ENCODE measurements at regions not wholly inside any gene's neighbourhood (a gene's known extent, or its start where the extent isn't known, plus 50 kb on each side); places are given as distances from the start of the nearest gene placed in this dataset.

GRCh38 chr6:43939281-43940070 lies 169.5 kb downstream of the VEGFA start (continued):
- TF ChIP-seq, protein P1, sequence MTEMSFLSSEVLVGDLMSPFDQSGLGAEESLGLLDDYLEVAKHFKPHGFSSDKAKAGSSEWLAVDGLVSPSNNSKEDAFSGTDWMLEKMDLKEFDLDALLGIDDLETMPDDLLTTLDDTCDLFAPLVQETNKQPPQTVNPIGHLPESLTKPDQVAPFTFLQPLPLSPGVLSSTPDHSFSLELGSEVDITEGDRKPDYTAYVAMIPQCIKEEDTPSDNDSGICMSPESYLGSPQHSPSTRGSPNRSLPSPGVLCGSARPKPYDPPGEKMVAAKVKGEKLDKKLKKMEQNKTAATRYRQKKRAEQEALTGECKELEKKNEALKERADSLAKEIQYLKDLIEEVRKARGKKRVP (CRISPR knock-in tag; IDR thresholded peaks at IDR 0.05): no peak

- no peak overlapping the region for H3K9ac ChIP-seq (ENCODE audit: insufficient read depth, low read depth, low read length)
- 51% methylated on average over 18 of the region's 18 CpGs for WGBS (ENCODE audit: low lambda C conversion rate)
- no peaks in the 10 kb centered on the region for H3K79me2 ChIP-seq (ENCODE audit: insufficient read depth, low read length)
- no peak for ATAC-seq
- peaks cover 18 to 66% of the 10 kb centered on the region in 2 experiments for H3K27me3 ChIP-seq (ENCODE audit: control insufficient read depth in 1 of 2, insufficient read depth in 2 of 2, low read length in 2 of 2)
- intact Hi-C loops (cut with micrococcal nuclease; ENCODE audit: unreplicated experiment) (no loop called here), in situ Hi-C loops (cut with HindIII; ENCODE audit: extremely low pct_ligation_motif_present, low pct_unique_long_range_greater_than_20kb) (no loop called here)
- DNase-seq (ENCODE audit: low spot score): no peak
- no TSS peak for BruUV-seq (replicated peaks)
- no peak overlapping the region for H3K4me3 ChIP-seq (replicated peaks in 1 of 3; ENCODE audit: insufficient read depth in 1 of 3, low read depth in 2 of 3, low read length in 3 of 3)
- POLR2A ChIA-PET: interaction anchor here (0.7 to 1.1 kb wide), 3 partner anchors 11 to 132 kb away, joined by 3 read pairs; no protein-coding TSS in a partner anchor
- no peak for FAIRE-seq
- no peak overlapping the region for H3K27ac ChIP-seq (ENCODE audit: extremely low read length, insufficient read depth, low read length)
- CTCF ChIA-PET (ENCODE audit: low intra/inter-chr PET ratio, low total read pairs): no interaction called here
- TF ChIP-seq AHR (CRISPR knock-in tag; IDR thresholded peaks at IDR 0.05) (no peak), ZNF282 (IDR thresholded peaks at IDR 0.05; ENCODE audit: partially characterized antibody) (peak; percentile 53), LCORL (IDR thresholded peaks at IDR 0.05) (0 out of 2 replicates have a peak, but pooled peaks have one; percentile 29), LCORL (CRISPR knock-in tag; IDR thresholded peaks at IDR 0.05) (no peak)
- no peak overlapping the region for H3K4me2 ChIP-seq (ENCODE audit: low read depth, low read length)
- no peaks in the 10 kb centered on the region for H3K36me3 ChIP-seq (replicated peaks in 1 of 2; ENCODE audit: control insufficient read depth in 1 of 2, insufficient read depth in 2 of 2, low read length in 2 of 2)
- no peaks in the 10 kb centered on the region for H3K9me3 ChIP-seq (ENCODE audit: low read length)
- H2AFZ ChIP-seq (ENCODE audit: low read length): no peak overlapping the region
- H4K20me1 ChIP-seq (ENCODE audit: insufficient read depth, low read length): no peaks in the 10 kb centered on the region
- H3K4me1 ChIP-seq (ENCODE audit: insufficient read depth, low read length): peaks cover 42% of the 10 kb centered on the region
Measured at GRCh38 chr6:43938178-43939105, 168.4 kb downstream of the VEGFA start.
